MCF 10A (cell line): ENCODE measurements at regions not wholly inside any gene's neighbourhood (a gene's known extent, or its start where the extent isn't known, plus 50 kb on each side); places are given as distances from the start of the nearest gene placed in this dataset.
A peak's percentile ranks its signal among the peaks of the same experiment; 100 is the strongest.
"Not testable (repeated sequence)": the region's sequence is repeated elsewhere in the genome, so short reads cannot be mapped to it uniquely, and the experiment has no call there.

Experiments used
- BruUV-seq: library from RNA; stranded (reverse); fragments of 400-500 nt; replicated peaks from 2 replicates; lab custom pipeline; 2021; lab: Mats Ljungman, UMichigan
- CTCF ChIA-PET: fragments of 300-600 bp; sonication (Branson Sonifier 250); formaldehyde crosslinking; extraction: SDS; loops from one replicate; lab custom pipeline; 2021; ENCODE audit warnings: antibody characterized with exemption, inconsistent platforms; lab: Yijun Ruan, JAX
- POLR2A ChIA-PET: fragments of 300-600, 350-650 bp; sonication (Branson Sonifier 250); formaldehyde crosslinking; extraction: SDS; loops from one replicate; lab custom pipeline; 2020; ENCODE audit warnings: antibody characterized with exemption, inconsistent platforms; lab: Yijun Ruan, JAX
- DNase-seq: peaks from one replicate; pipeline ENCODE4 v3.0.0-alpha.2; 2018; ENCODE audit not compliant: unreplicated experiment
- H3K27ac Mint-ChIP-seq: one replicate; pipeline ENCODE4 v1.8.0; 2022; ENCODE audit warnings: mild to moderate bottlenecking, low read depth, mixed read lengths; ENCODE audit not compliant: unreplicated experiment
- H3K27me3 Mint-ChIP-seq: one replicate; pipeline ENCODE4 v1.8.0; 2022; ENCODE audit warnings: mixed read lengths; ENCODE audit not compliant: insufficient read depth, unreplicated experiment
- H3K36me3 Mint-ChIP-seq: one replicate; pipeline ENCODE4 v1.8.0; 2022; ENCODE audit warnings: mild to moderate bottlenecking, moderate library complexity, mixed read lengths; ENCODE audit not compliant: insufficient read depth, unreplicated experiment
- H3K4me1 Mint-ChIP-seq: one replicate; pipeline ENCODE4 v1.8.0; 2022; ENCODE audit warnings: mixed read lengths; ENCODE audit not compliant: insufficient read depth, unreplicated experiment
- H3K4me3 Mint-ChIP-seq: one replicate; pipeline ENCODE4 v1.8.0; 2022; ENCODE audit warnings: mild to moderate bottlenecking, moderate library complexity, mixed read lengths; ENCODE audit not compliant: unreplicated experiment
- H3K9me3 Mint-ChIP-seq: one replicate; pipeline ENCODE4 v1.8.0; 2022; ENCODE audit warnings: mixed read lengths; ENCODE audit not compliant: unreplicated experiment
- CTCF ChIP-seq: fragments of 200-600 bp; IDR thresholded peaks from one replicate; pipeline ENCODE4 v1.8.0; 2022; ENCODE audit warnings: antibody characterized with exemption, mild to moderate bottlenecking; ENCODE audit not compliant: unreplicated experiment
- intact Hi-C: fragments of 100-400 bp; cut with micrococcal nuclease; formaldehyde crosslinking; loops from 2 replicates; pipeline ENCODE4 v1.14.1; 2022

DNA sequence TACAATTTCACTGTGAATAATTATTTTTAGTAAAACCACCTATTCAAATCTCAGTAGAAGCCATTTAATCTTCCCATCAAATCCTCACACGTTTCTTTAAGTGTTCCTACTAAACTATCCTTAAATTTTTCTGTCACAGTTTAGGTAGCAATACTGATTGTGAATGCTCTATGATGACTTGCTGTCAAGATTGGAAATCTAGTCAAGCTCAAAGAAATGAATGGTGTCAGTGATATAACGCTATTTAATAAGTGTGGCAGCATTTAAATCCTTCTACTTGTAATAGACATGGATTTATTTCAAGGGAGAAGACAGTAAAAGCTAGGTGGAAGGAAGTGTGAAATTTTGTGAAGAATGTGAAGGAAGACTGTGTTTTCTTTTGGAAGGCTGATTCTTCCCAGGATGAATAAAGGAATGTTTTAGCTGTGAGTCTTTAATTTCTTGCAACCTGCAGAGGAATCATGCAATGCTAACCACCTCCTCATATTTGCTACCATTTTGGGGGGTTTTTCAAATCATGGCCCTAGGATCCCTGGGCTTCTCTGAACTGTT is 936.7 kb upstream of the NEGR1 start:
- DNase-seq: no peak
- Mint-ChIP-seq H3K4me1 (no peaks in the 10 kb centered on the region), H3K27me3 (no peaks in the 10 kb centered on the region), H3K36me3 (no peaks in the 10 kb centered on the region), H3K4me3 (no peak overlapping the region), H3K27ac (no peak overlapping the region), H3K9me3 (peaks cover 13% of the 10 kb centered on the region)
- ChIA-PET POLR2A (interaction anchor here (0.6 to 0.7 kb wide), 2 partner anchors 66 to 101 kb away, joined by 3 to 4 read pairs; no protein-coding TSS in a partner anchor), CTCF (interaction anchor here (0.6 kb wide), 1 partner anchor 47 kb away, joined by 3 read pairs; no protein-coding TSS in a partner anchor)
- intact Hi-C loops: no loop called here
- no peak for TF ChIP-seq CTCF
- BruUV-seq: no TSS peak

- BruUV-seq: no TSS peak
- no peaks in the 10 kb centered on the region for H3K27me3 Mint-ChIP-seq
- H3K4me3 Mint-ChIP-seq: no peak overlapping the region
- intact Hi-C loops: no loop called here
- H3K27ac Mint-ChIP-seq: no peak overlapping the region
- TF ChIP-seq CTCF: peak; percentile 7
- ChIA-PET CTCF (interaction anchor here (1.3 kb wide), 1 partner anchor 10 kb away, joined by 8 read pairs; no protein-coding TSS in a partner anchor), POLR2A (no interaction called here)
- H3K9me3 Mint-ChIP-seq: no peaks in the 10 kb centered on the region
- H3K4me1 Mint-ChIP-seq: no peaks in the 10 kb centered on the region
- peak; percentile 24 for DNase-seq
- no peaks in the 10 kb centered on the region for H3K36me3 Mint-ChIP-seq
Observed at GRCh38 chr1:73205294-73205973, 923.1 kb upstream of the NEGR1 start.

DNA sequence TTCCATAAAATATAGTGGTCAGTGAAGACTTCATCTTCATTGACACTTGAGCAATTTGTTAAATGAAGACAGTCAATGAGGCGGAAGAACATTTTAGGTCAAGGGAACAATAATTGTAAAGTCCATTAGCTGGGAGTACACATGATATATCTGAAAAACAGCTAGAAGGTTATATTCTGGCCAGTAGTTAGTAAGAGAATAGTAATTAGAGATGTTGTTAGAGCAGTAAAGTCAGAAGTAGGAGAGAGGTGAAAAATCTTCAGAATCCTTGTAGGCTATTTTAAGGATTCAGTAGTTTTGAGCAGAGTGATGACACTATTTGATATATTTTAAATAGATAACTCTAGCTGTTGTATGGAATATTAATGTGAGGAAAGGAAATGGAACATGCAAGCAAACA is 915.6 kb upstream of the NEGR1 start:
- no peaks in the 10 kb centered on the region for H3K27me3 Mint-ChIP-seq
- intact Hi-C loops: no loop called here
- no peaks in the 10 kb centered on the region for H3K36me3 Mint-ChIP-seq
- no peak for DNase-seq
- no peak overlapping the region for H3K27ac Mint-ChIP-seq
- H3K4me1 Mint-ChIP-seq: no peaks in the 10 kb centered on the region
- CTCF ChIA-PET: no interaction called here
- H3K4me3 Mint-ChIP-seq: no peak overlapping the region
- no TSS peak for BruUV-seq
- no peak for TF ChIP-seq CTCF
- no peaks in the 10 kb centered on the region for H3K9me3 Mint-ChIP-seq
- POLR2A ChIA-PET: no interaction called here

- Mint-ChIP-seq H3K4me1 (no peaks in the 10 kb centered on the region), H3K4me3 (no peak overlapping the region), H3K36me3 (no peaks in the 10 kb centered on the region), H3K27me3 (no peaks in the 10 kb centered on the region), H3K9me3 (no peaks in the 10 kb centered on the region), H3K27ac (no peak overlapping the region)
- no peak for TF ChIP-seq CTCF
- intact Hi-C loops: no loop called here
- ChIA-PET POLR2A (no interaction called here), CTCF (interaction anchor here (1.2 kb wide), 1 partner anchor 11 kb away, joined by 8 read pairs; no protein-coding TSS in a partner anchor)
- DNase-seq: no peak
- no TSS peak for BruUV-seq
Observed at GRCh38 chr1:73194965-73195364, 912.6 kb upstream of the NEGR1 start.

DNA sequence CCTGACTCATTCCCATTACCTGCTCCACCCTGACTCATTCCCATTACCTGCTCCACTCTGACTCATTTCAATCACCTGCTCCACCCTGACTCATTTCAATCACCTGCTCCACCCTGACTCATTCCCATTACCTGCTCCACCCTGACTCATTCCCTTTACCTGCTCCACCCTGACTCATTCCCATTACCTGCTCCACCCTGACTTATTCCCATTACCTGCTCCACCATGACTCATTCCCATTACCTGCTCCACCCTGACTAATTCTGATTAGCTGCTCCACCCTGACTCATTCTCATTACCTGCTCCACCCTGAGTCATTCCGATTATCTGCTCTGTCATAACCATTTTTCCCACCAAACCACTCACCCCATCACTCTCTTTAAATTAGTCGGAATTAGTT is 901.2 kb upstream of the NEGR1 start:
- CTCF ChIA-PET, POLR2A ChIA-PET, H3K36me3 Mint-ChIP-seq, H3K4me1 Mint-ChIP-seq, H3K27me3 Mint-ChIP-seq, H3K9me3 Mint-ChIP-seq, BruUV-seq, H3K4me3 Mint-ChIP-seq, intact Hi-C loops: not testable (repeated sequence)
- H3K27ac Mint-ChIP-seq: peak overlapping the region; percentile 84
- DNase-seq: peak; percentile 9
